ENCODE measurements at regions not wholly inside any gene's neighbourhood (a gene's known extent, or its start where the extent isn't known, plus 50 kb on each side); places are given as distances from the start of the nearest gene placed in this dataset.

GRCh38 chr22:47547881-47548650 lies 785.6 kb downstream of the TBC1D22A start:
- intact Hi-C loops (cut with DNase I; ENCODE audit: low total_unique reads): no loop called here
- TF ChIP-seq POLR2AphosphoS5 (IDR thresholded peaks at IDR 0.05) (no peak), CTCF (IDR thresholded peaks at IDR 0.05 in 8 of 11, conservative IDR thresholded peaks at IDR 0.05 in 3 of 11) (no peak), POLR2A (IDR thresholded peaks at IDR 0.05) (no peak)
- Histone ChIP-seq H3K27ac (no peak overlapping the region), H3K4me3 (no peak overlapping the region), H3K36me3 (no peaks in the 10 kb centered on the region), H3K27me3 (replicated peaks in 1 of 7) (peaks cover 0 to 28% (median 0%) of the 10 kb centered on the region in 7 donors), H3K9me3 (peaks cover 0 to 11% (median 2%) of the 10 kb centered on the region in 8 donors), H3K4me1 (no peaks in the 10 kb centered on the region)
- no peak for DNase-seq
- 79 to 87% (median 85%) methylated on average over 17 to 20 of the region's 20 CpGs for WGBS, 5 donors

GRCh38 chr22:47547239-47547661 lies 784.8 kb downstream of the TBC1D22A start:
- DNase-seq: no peak
- 62 to 66% (median 64%) methylated on average over 6 of the region's 6 CpGs for WGBS, 5 donors
- Histone ChIP-seq H3K9me3 (peaks cover 0 to 11% (median 2%) of the 10 kb centered on the region in 8 donors), H3K27me3 (replicated peaks in 1 of 7) (peaks cover 0 to 21% (median 0%) of the 10 kb centered on the region in 7 donors), H3K4me1 (no peaks in the 10 kb centered on the region), H3K4me3 (no peak overlapping the region), H3K27ac (no peak overlapping the region), H3K36me3 (no peaks in the 10 kb centered on the region)
- intact Hi-C loops (cut with DNase I; ENCODE audit: low total_unique reads): no loop called here
- no peak for TF ChIP-seq POLR2A (IDR thresholded peaks at IDR 0.05)
- TF ChIP-seq POLR2AphosphoS5 (IDR thresholded peaks at IDR 0.05): no peak
- TF ChIP-seq CTCF (IDR thresholded peaks at IDR 0.05 in 8 of 11, conservative IDR thresholded peaks at IDR 0.05 in 3 of 11): no peak

- peaks cover 0 to 4% (median 0%) of the 10 kb centered on the region in 7 donors for H3K27me3 ChIP-seq (replicated peaks in 1 of 7)
- H3K4me1 ChIP-seq: no peaks in the 10 kb centered on the region
- no peak for DNase-seq
- peaks cover 0 to 11% (median 2%) of the 10 kb centered on the region in 8 donors for H3K9me3 ChIP-seq
- intact Hi-C loops (cut with DNase I; ENCODE audit: low total_unique reads): no loop called here
- no peak for TF ChIP-seq CTCF (IDR thresholded peaks at IDR 0.05 in 8 of 11, conservative IDR thresholded peaks at IDR 0.05 in 3 of 11)
- TF ChIP-seq POLR2A (IDR thresholded peaks at IDR 0.05): no peak
- no peak for TF ChIP-seq POLR2AphosphoS5 (IDR thresholded peaks at IDR 0.05)
- no peak overlapping the region for H3K27ac ChIP-seq
- H3K36me3 ChIP-seq: no peaks in the 10 kb centered on the region
- 64 to 81% (median 71%) methylated on average over 2 of the region's 2 CpGs for WGBS, 5 donors
- H3K4me3 ChIP-seq: no peak overlapping the region
These were observed 782.2 kb downstream of the TBC1D22A start for GRCh38 chr22:47544696-47545095.

- Histone ChIP-seq H3K4me1 (no peaks in the 10 kb centered on the region), H3K36me3 (no peaks in the 10 kb centered on the region), H3K4me3 (no peak overlapping the region), H3K9me3 (peaks cover 0 to 11% (median 2%) of the 10 kb centered on the region in 8 donors), H3K27ac (no peak overlapping the region), H3K27me3 (replicated peaks in 1 of 7) (no peaks in the 10 kb centered on the region)
- no peak for DNase-seq
- TF ChIP-seq CTCF (IDR thresholded peaks at IDR 0.05 in 8 of 11, conservative IDR thresholded peaks at IDR 0.05 in 3 of 11) (no peak), POLR2A (IDR thresholded peaks at IDR 0.05) (no peak), POLR2AphosphoS5 (IDR thresholded peaks at IDR 0.05) (no peak)
- intact Hi-C loops (cut with DNase I; ENCODE audit: low total_unique reads): no loop called here
- 88 to 98% (median 92%) methylated on average over 9 of the region's 9 CpGs for WGBS, 5 donors
These were observed 781.0 kb downstream of the TBC1D22A start for GRCh38 chr22:47543447-47543846.

Measured in spleen (tissue), 11 donors.